PC-3 (cell line): ENCODE measurements at regions not wholly inside any gene's neighbourhood (a gene's known extent, or its start where the extent isn't known, plus 50 kb on each side); places are given as distances from the start of the nearest gene placed in this dataset.

Source experiments
- ATAC-seq: fragments of 200-7000 bp; cut with Tn5 transposase; 2 replicates; pipeline ENCODE4 v1.9.1; 2020; ENCODE audit warnings: mild to moderate bottlenecking, moderate library complexity
- BruUV-seq: library from RNA; stranded (reverse); fragments of 400-500 nt; replicated peaks from 2 replicates; lab custom pipeline; 2021; lab: Mats Ljungman, UMichigan
- CTCF ChIA-PET: fragments of 300-600 bp; sonication (Branson Sonifier 250); formaldehyde crosslinking; loops from one replicate; lab custom pipeline; 2022; ENCODE audit warnings: antibody characterized with exemption; lab: Charles Lee
- POLR2A ChIA-PET: fragments of 300-600 bp; sonication (Branson Sonifier 250); formaldehyde crosslinking; loops from one replicate; lab custom pipeline; 2022; ENCODE audit warnings: antibody characterized with exemption; ENCODE audit not compliant: unreplicated experiment; lab: Charles Lee
- DNase-seq: peaks from one replicate; pipeline ENCODE4 v3.0.0-alpha.2; 2015
- H2AFZ ChIP-seq: fragments of 300-600 bp; sonication (generic); 2 replicates; pipeline ENCODE4 v1.6.0; 2016; ENCODE audit warnings: antibody characterized with exemption, low read length
- H3F3A ChIP-seq: fragments of 300-600 bp; sonication (generic); one replicate; pipeline ENCODE4 v1.6.0; 2017; ENCODE audit warnings: antibody characterized with exemption, low read length, control low read depth, mild to moderate bottlenecking; ENCODE audit not compliant: unreplicated experiment
- H3K27ac ChIP-seq: fragments of 300-600 bp; sonication (generic); 2 replicates; pipeline ENCODE4 v1.5.1; 2016; ENCODE audit warnings: mild to moderate bottlenecking, low read length
- H3K27me3 ChIP-seq: fragments of 300-600 bp; sonication (generic); 2 replicates; pipeline ENCODE4 v1.6.1; 2016; ENCODE audit warnings: low read length, mixed read lengths
- H3K36me3 ChIP-seq: fragments of 300-600 bp; sonication (generic); 2 replicates; pipeline ENCODE4 v1.6.1; 2016; ENCODE audit warnings: low read depth, mixed run types, low read length, mixed read lengths
- H3K4me1 ChIP-seq: fragments of 300-600 bp; sonication (generic); 2 replicates; pipeline ENCODE4 v1.5.1; 2016; ENCODE audit warnings: low read length; ENCODE audit not compliant: insufficient read depth
- H3K4me2 ChIP-seq: fragments of 300-600 bp; sonication (generic); 2 replicates; pipeline ENCODE4 v1.6.0; 2016; ENCODE audit warnings: low read length
- H3K4me3 ChIP-seq: fragments of 300-600 bp; sonication (generic); 2 replicates; pipeline ENCODE4 v1.5.1; 2016; ENCODE audit warnings: mild to moderate bottlenecking, low read length, mixed read lengths
- H3K79me2 ChIP-seq: fragments of 300-600 bp; sonication (generic); 2 replicates; pipeline ENCODE4 v1.6.1; 2017; ENCODE audit warnings: low read length, mixed read lengths
- H3K9ac ChIP-seq: fragments of 300-600 bp; sonication (generic); 2 replicates; pipeline ENCODE4 v1.6.0; 2016; ENCODE audit warnings: mild to moderate bottlenecking, low read length
- H3K9me2 ChIP-seq: fragments of 300-600 bp; sonication (generic); replicated peaks from 2 replicates; pipeline ENCODE4 v1.6.1; 2016; ENCODE audit warnings: mixed run types, low read length, mixed read lengths
- H3K9me3 ChIP-seq: fragments of 300-600 bp; sonication (generic); 2 replicates; pipeline ENCODE4 v1.6.1; 2016; ENCODE audit warnings: low read length, mixed read lengths
- H4K20me1 ChIP-seq: fragments of 300-600 bp; sonication (generic); 2 replicates; pipeline ENCODE4 v1.6.1; 2016; ENCODE audit warnings: low read length, mixed read lengths
- EZH2 ChIP-seq: fragments of 300-600 bp; sonication (generic); IDR thresholded peaks from one replicate; pipeline ENCODE4 v1.6.1; 2017; ENCODE audit warnings: antibody characterized with exemption, mild to moderate bottlenecking, low read length; ENCODE audit not compliant: unreplicated experiment
- EZH2phosphoT487 ChIP-seq: fragments of 300-600 bp; sonication (generic); IDR thresholded peaks from 2 replicates; pipeline ENCODE4 v1.6.1; 2018; ENCODE audit warnings: mild to moderate bottlenecking, antibody characterized with exemption, low read length, borderline replicate concordance
- intact Hi-C: fragments of 100-400 bp; cut with micrococcal nuclease; formaldehyde crosslinking; loops from 2 replicates; pipeline ENCODE4 v1.9.0; 2023
- TF ChIP-seq, protein P1 (sequence below): fragments of 300-600 bp; sonication (generic); conservative IDR thresholded peaks from 2 replicates; pipeline ENCODE4 v1.5.1; 2017; ENCODE audit warnings: antibody characterized with exemption, low read depth, mild to moderate bottlenecking, low read length

DNA sequence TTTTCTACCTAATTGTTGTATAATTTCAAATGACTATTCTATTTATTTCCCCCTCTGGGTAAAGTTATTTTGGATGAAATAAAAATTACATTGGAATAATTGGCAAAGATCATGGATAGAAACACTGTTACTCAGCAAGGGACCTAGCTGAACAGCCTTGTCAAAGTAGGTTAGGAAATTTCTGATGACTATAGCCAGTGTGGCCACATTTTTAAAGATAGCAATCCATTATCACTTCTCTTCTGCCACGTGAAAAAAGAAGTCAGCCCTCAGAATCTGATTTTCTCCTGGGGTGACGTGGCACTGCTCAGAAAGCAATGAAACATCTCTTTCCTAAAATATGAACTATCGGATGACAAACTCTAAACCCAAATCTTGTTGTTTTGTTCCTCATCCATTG, 784.2 kb upstream of the RIOK2 start:
- Histone ChIP-seq H3K4me2 (no peak overlapping the region), H3K9me2 (no peaks in the 10 kb centered on the region), H3K36me3 (no peaks in the 10 kb centered on the region), H3F3A (no peaks in the 10 kb centered on the region), H3K9ac (no peak overlapping the region), H3K4me1 (no peaks in the 10 kb centered on the region), H2AFZ (no peak overlapping the region), H3K27me3 (no peaks in the 10 kb centered on the region), H3K4me3 (no peak overlapping the region), H4K20me1 (no peaks in the 10 kb centered on the region), H3K9me3 (0 out of 2 replicates have a peak, but pooled peaks cover 8% of the 10 kb centered on the region), H3K27ac (no peak overlapping the region), H3K79me2 (no peaks in the 10 kb centered on the region)
- DNase-seq (no peak), ATAC-seq (no peak)
- no peak for TF ChIP-seq EZH2phosphoT487
- TF ChIP-seq, protein P1, sequence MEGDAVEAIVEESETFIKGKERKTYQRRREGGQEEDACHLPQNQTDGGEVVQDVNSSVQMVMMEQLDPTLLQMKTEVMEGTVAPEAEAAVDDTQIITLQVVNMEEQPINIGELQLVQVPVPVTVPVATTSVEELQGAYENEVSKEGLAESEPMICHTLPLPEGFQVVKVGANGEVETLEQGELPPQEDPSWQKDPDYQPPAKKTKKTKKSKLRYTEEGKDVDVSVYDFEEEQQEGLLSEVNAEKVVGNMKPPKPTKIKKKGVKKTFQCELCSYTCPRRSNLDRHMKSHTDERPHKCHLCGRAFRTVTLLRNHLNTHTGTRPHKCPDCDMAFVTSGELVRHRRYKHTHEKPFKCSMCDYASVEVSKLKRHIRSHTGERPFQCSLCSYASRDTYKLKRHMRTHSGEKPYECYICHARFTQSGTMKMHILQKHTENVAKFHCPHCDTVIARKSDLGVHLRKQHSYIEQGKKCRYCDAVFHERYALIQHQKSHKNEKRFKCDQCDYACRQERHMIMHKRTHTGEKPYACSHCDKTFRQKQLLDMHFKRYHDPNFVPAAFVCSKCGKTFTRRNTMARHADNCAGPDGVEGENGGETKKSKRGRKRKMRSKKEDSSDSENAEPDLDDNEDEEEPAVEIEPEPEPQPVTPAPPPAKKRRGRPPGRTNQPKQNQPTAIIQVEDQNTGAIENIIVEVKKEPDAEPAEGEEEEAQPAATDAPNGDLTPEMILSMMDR = no peak
- no peak for TF ChIP-seq EZH2
- intact Hi-C loops = no loop called here
- POLR2A ChIA-PET = no interaction called here
- CTCF ChIA-PET = no interaction called here
- BruUV-seq = no TSS peak

DNA sequence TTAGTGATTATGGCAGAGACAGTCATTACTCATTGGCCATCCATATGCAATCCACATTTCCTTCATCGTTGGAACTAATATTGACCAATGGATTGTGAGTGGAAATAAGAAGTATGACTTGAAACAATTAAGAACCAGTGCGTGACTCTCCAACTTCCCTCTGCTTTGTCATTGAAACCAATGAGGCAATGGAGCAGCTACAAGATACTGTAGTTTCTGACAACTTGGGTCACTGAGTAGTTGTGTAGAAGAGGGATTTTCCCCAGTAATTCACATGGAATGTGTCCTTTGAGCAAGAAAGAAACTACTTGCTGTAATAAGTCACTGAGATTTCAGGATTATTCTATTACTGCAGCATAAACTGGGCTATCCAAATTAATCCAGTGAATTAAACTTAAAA, 785.3 kb upstream of the RIOK2 start:
- no peak overlapping the region for H3K4me2 ChIP-seq
- no peaks in the 10 kb centered on the region for H3K36me3 ChIP-seq
- CTCF ChIA-PET = no interaction called here
- no peaks in the 10 kb centered on the region for H4K20me1 ChIP-seq
- no peak overlapping the region for H3K4me3 ChIP-seq
- no peaks in the 10 kb centered on the region for H3F3A ChIP-seq
- TF ChIP-seq EZH2 (no peak), EZH2phosphoT487 (no peak)
- TF ChIP-seq, protein P1 = no peak
- H3K9me3 ChIP-seq = 0 out of 2 replicates have a peak, but pooled peaks cover 8% of the 10 kb centered on the region
- intact Hi-C loops = no loop called here
- H3K4me1 ChIP-seq = no peaks in the 10 kb centered on the region
- H3K9me2 ChIP-seq = no peaks in the 10 kb centered on the region
- POLR2A ChIA-PET = no interaction called here
- H3K9ac ChIP-seq = no peak overlapping the region
- BruUV-seq = no TSS peak
- H3K79me2 ChIP-seq = no peaks in the 10 kb centered on the region
- ATAC-seq = no peak
- no peak for DNase-seq
- H3K27ac ChIP-seq = no peak overlapping the region
- H2AFZ ChIP-seq = no peak overlapping the region
- H3K27me3 ChIP-seq = no peaks in the 10 kb centered on the region

DNA sequence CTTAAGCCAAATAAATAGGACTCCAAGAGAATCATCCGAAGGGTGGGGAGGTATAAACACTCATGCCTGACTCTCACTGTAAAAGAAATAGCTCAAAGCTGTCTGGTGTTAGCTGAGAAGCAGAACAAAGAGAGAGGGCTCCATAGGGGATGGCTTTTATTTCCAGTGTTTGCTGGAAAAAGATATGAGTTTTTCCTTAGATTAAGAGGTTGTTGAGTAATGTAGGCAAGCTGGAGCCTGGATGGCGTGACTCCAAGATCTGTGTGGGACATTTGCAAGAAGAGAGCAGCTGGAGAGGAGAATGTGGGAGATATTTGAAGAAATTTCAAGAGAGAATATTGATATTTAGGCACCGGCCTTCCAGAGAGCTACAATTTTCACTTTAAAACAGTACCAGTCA, 793.7 kb upstream of the RGMB start:
- CTCF ChIA-PET = no interaction called here
- POLR2A ChIA-PET = no interaction called here

More for the DNA sequence above, 793.7 kb upstream of the RGMB start:
- Histone ChIP-seq H3K27ac (no peak overlapping the region), H2AFZ (no peak overlapping the region), H4K20me1 (no peaks in the 10 kb centered on the region), H3K4me3 (no peak overlapping the region), H3K4me1 (no peaks in the 10 kb centered on the region), H3K36me3 (no peaks in the 10 kb centered on the region), H3F3A (no peaks in the 10 kb centered on the region), H3K9me2 (no peaks in the 10 kb centered on the region), H3K9me3 (no peaks in the 10 kb centered on the region), H3K79me2 (no peaks in the 10 kb centered on the region), H3K9ac (no peak overlapping the region), H3K4me2 (no peak overlapping the region), H3K27me3 (no peaks in the 10 kb centered on the region)
- BruUV-seq = no TSS peak
- TF ChIP-seq EZH2phosphoT487 (no peak), EZH2 (no peak)
- TF ChIP-seq, protein P1 = no peak
- intact Hi-C loops = loop anchor here (10.0 kb wide), 2 partner anchors 445 to 745 kb away; no protein-coding TSS in a partner anchor
- DNase-seq (no peak), ATAC-seq (no peak)
